Endothelial cell (in vitro differentiated cells): ENCODE measurements at regions not wholly inside any gene's neighbourhood (a gene's known extent, or its start where the extent isn't known, plus 50 kb on each side); places are given as distances from the start of the nearest gene placed in this dataset.

Source experiments
- DNase-seq: peaks from one replicate; pipeline ENCODE4 v3.0.0; 2021; ENCODE audit warnings: low spot score
- H3K27ac Mint-ChIP-seq: one replicate; pipeline ENCODE4 v1.8.0; 2021; ENCODE audit warnings: mixed read lengths, inconsistent platforms; ENCODE audit not compliant: unreplicated experiment
- H3K27me3 Mint-ChIP-seq: one replicate; pipeline ENCODE4 v1.8.0; 2021; ENCODE audit warnings: mild to moderate bottlenecking, moderate library complexity, mixed read lengths, inconsistent platforms; ENCODE audit not compliant: unreplicated experiment
- H3K36me3 Mint-ChIP-seq: one replicate; pipeline ENCODE4 v1.8.0; 2021; ENCODE audit warnings: mild to moderate bottlenecking, low read depth, mixed read lengths, inconsistent platforms; ENCODE audit not compliant: unreplicated experiment
- H3K4me1 Mint-ChIP-seq: one replicate; pipeline ENCODE4 v1.8.0; 2021; ENCODE audit warnings: mild to moderate bottlenecking, mixed read lengths, inconsistent platforms; ENCODE audit not compliant: unreplicated experiment
- H3K4me3 Mint-ChIP-seq: one replicate; pipeline ENCODE4 v1.8.0; 2021; ENCODE audit warnings: mild to moderate bottlenecking, mixed read lengths, inconsistent platforms; ENCODE audit not compliant: unreplicated experiment
- H3K9me3 Mint-ChIP-seq: one replicate; pipeline ENCODE4 v1.8.0; 2021; ENCODE audit warnings: mixed read lengths, inconsistent platforms; ENCODE audit not compliant: unreplicated experiment
- CTCF ChIP-seq: fragments of 200-600 bp; sonication (generic); IDR thresholded peaks from one replicate; pipeline ENCODE4 v1.5.0; 2021; ENCODE audit warnings: antibody characterized with exemption; ENCODE audit not compliant: unreplicated experiment

- H3K27me3 Mint-ChIP-seq = no peaks in the 10 kb centered on the region
- H3K36me3 Mint-ChIP-seq = no peaks in the 10 kb centered on the region
- no peak for DNase-seq
- no peak overlapping the region for H3K27ac Mint-ChIP-seq
- no peak overlapping the region for H3K4me3 Mint-ChIP-seq
- no peaks in the 10 kb centered on the region for H3K4me1 Mint-ChIP-seq
- H3K9me3 Mint-ChIP-seq = no peaks in the 10 kb centered on the region
- TF ChIP-seq CTCF = no peak
Observed at GRCh38 chr3:94179059-94179458, 116.2 kb downstream of the NSUN3 start.

GRCh38 chr3:94183551-94183950, 120.7 kb downstream of the NSUN3 start:
- H3K36me3 Mint-ChIP-seq = no peaks in the 10 kb centered on the region
- TF ChIP-seq CTCF = no peak
- H3K27ac Mint-ChIP-seq = no peak overlapping the region
- DNase-seq = no peak
- H3K27me3 Mint-ChIP-seq = no peaks in the 10 kb centered on the region
- H3K4me1 Mint-ChIP-seq = no peaks in the 10 kb centered on the region
- no peaks in the 10 kb centered on the region for H3K9me3 Mint-ChIP-seq
- H3K4me3 Mint-ChIP-seq = no peak overlapping the region

GRCh38 chr3:94184781-94185180, 121.9 kb downstream of the NSUN3 start:
- H3K27ac Mint-ChIP-seq = no peak overlapping the region
- H3K9me3 Mint-ChIP-seq = no peaks in the 10 kb centered on the region
- no peak for DNase-seq
- no peaks in the 10 kb centered on the region for H3K27me3 Mint-ChIP-seq
- no peak for TF ChIP-seq CTCF
- H3K36me3 Mint-ChIP-seq = no peaks in the 10 kb centered on the region
- no peak overlapping the region for H3K4me3 Mint-ChIP-seq
- no peaks in the 10 kb centered on the region for H3K4me1 Mint-ChIP-seq

GRCh38 chr3:94185753-94186152, 122.9 kb downstream of the NSUN3 start:
- Mint-ChIP-seq H3K27me3 (no peaks in the 10 kb centered on the region), H3K27ac (no peak overlapping the region), H3K9me3 (no peaks in the 10 kb centered on the region), H3K4me3 (no peak overlapping the region), H3K36me3 (no peaks in the 10 kb centered on the region), H3K4me1 (no peaks in the 10 kb centered on the region)
- no peak for TF ChIP-seq CTCF
- no peak for DNase-seq

GRCh38 chr3:94187697-94188096, 124.8 kb downstream of the NSUN3 start:
- no peak overlapping the region for H3K4me3 Mint-ChIP-seq

More at GRCh38 chr3:94187697-94188096, 124.8 kb downstream of the NSUN3 start:
- no peak overlapping the region for H3K27ac Mint-ChIP-seq
- DNase-seq = no peak
- TF ChIP-seq CTCF = no peak
- H3K9me3 Mint-ChIP-seq = no peaks in the 10 kb centered on the region
- no peaks in the 10 kb centered on the region for H3K36me3 Mint-ChIP-seq
- no peaks in the 10 kb centered on the region for H3K27me3 Mint-ChIP-seq
- H3K4me1 Mint-ChIP-seq = no peaks in the 10 kb centered on the region
